Fibroblast of gingiva (primary cell): ENCODE measurements at regions not wholly inside any gene's neighbourhood (a gene's known extent, or its start where the extent isn't known, plus 50 kb on each side); places are given as distances from the start of the nearest gene placed in this dataset.

ENCODE experiments used
- DNase-seq: peaks from one replicate; pipeline ENCODE4 v3.0.0-alpha.2; 2011; ENCODE audit warnings: low read depth

GRCh38 chr22:49025791-49026493 lies 801.7 kb downstream of the BRD1 start:
- no peak for DNase-seq

- no peak for DNase-seq
Observed at GRCh38 chr22:49024775-49025440, 802.8 kb downstream of the BRD1 start.

- DNase-seq: no peak
Observed at GRCh38 chr22:49023879-49024774, 803.5 kb downstream of the BRD1 start.

- no peak for DNase-seq
Observed at GRCh38 chr22:49023161-49023878, 804.4 kb downstream of the BRD1 start.

- no peak for DNase-seq
Observed at GRCh38 chr22:49022816-49023160, 804.9 kb downstream of the BRD1 start.

GRCh38 chr22:49021926-49022815 lies 805.5 kb downstream of the BRD1 start:
- DNase-seq: no peak

- DNase-seq: no peak
Observed at GRCh38 chr22:49021131-49021925, 806.3 kb downstream of the BRD1 start.

GRCh38 chr22:49019737-49020713 lies 807.6 kb downstream of the BRD1 start:
- DNase-seq: no peak

GRCh38 chr22:49018601-49019000 lies 809.1 kb downstream of the BRD1 start:
- DNase-seq: no peak

- DNase-seq: no peak
Observed at GRCh38 chr22:49017482-49018329, 810.0 kb downstream of the BRD1 start.

- DNase-seq: no peak
Observed at GRCh38 chr22:49016909-49017481, 810.7 kb downstream of the BRD1 start.

GRCh38 chr22:49015993-49016908 lies 811.4 kb downstream of the BRD1 start:
- DNase-seq: no peak

- no peak for DNase-seq
Observed at GRCh38 chr22:49015459-49015858, 812.2 kb downstream of the BRD1 start.

GRCh38 chr22:49014227-49015201 lies 813.2 kb downstream of the BRD1 start:
- no peak for DNase-seq

- DNase-seq: no peak
Observed at GRCh38 chr22:49013707-49014106, 814.0 kb downstream of the BRD1 start.
